ENCODE measurements at regions not wholly inside any gene's neighbourhood (a gene's known extent, or its start where the extent isn't known, plus 50 kb on each side); places are given as distances from the start of the nearest gene placed in this dataset.

GRCh38 chr18:55877321-55877720, 289.3 kb upstream of the TCF4 start:
- no peak overlapping the region for H3K4me2 ChIP-seq (ENCODE audit: low read depth, low read length)
- H3K36me3 ChIP-seq (ENCODE audit: control insufficient read depth, insufficient read depth, low read length), result no peaks in the 10 kb centered on the region
- dilution Hi-C loops (cut with HindIII; ENCODE audit: low sequenced_read_pairs, unreplicated experiment), result no loop called here
- H4K8ac ChIP-seq (ENCODE audit: low read depth in 2 of 2, low read length in 2 of 2), result no peak overlapping the region
- intact Hi-C loops (cut with micrococcal nuclease), result no loop called here
- no CpG with 5 or more reads among the region's 1 CpG for WGBS, 2 experiments (ENCODE audit: extremely low coverage in 2 of 2, insufficient read length in 1 of 2)
- H2AK5ac ChIP-seq (ENCODE audit: low read depth, low read length), result no peak overlapping the region
- H3K23ac ChIP-seq (ENCODE audit: low read depth, low read length), result no peak overlapping the region
- H3K18ac ChIP-seq (ENCODE audit: low read depth, low read length), result no peak overlapping the region
- no peaks in the 10 kb centered on the region for H4K20me1 ChIP-seq (ENCODE audit: insufficient read depth, low read length)
- H3K9ac ChIP-seq (ENCODE audit: low read depth, low read length), result no peak overlapping the region
- DNase-seq, result no peak
- no peak overlapping the region for H2AK9ac ChIP-seq (replicated peaks; ENCODE audit: low read depth, low read length, poor library complexity)
- H2AFZ ChIP-seq (replicated peaks; ENCODE audit: low read length, poor library complexity), result no peak overlapping the region
- no peak for TF ChIP-seq CEBPB (IDR thresholded peaks at IDR 0.05; ENCODE audit: low read depth, low read length)
- no peak for TF ChIP-seq CHD1 (IDR thresholded peaks at IDR 0.05; ENCODE audit: low read depth, low read length)
- no peak for TF ChIP-seq ELK1 (IDR thresholded peaks at IDR 0.05; ENCODE audit: borderline replicate concordance, low read depth, low read length)
- no peak for TF ChIP-seq RAD21 (IDR thresholded peaks at IDR 0.05; ENCODE audit: low read length)
- TF ChIP-seq MXI1 (IDR thresholded peaks at IDR 0.05; ENCODE audit: borderline replicate concordance, low read depth, low read length), result no peak
- TF ChIP-seq POLR2A (IDR thresholded peaks at IDR 0.05; ENCODE audit: low read depth, low read length), result no peak
- no peak for TF ChIP-seq BHLHE40 (IDR thresholded peaks at IDR 0.05; ENCODE audit: low read depth, low read length)
- no peak for TF ChIP-seq NFE2L2 (IDR thresholded peaks at IDR 0.05; ENCODE audit: low read depth, low read length)
- TF ChIP-seq RCOR1 (IDR thresholded peaks at IDR 0.05; ENCODE audit: insufficient replicate concordance, low read length), result no peak
- no peak for TF ChIP-seq RFX5 (IDR thresholded peaks at IDR 0.05; ENCODE audit: low read depth, low read length)
- TF ChIP-seq USF2 (IDR thresholded peaks at IDR 0.05; ENCODE audit: low read depth, low read length), result no peak
- TF ChIP-seq CTCF (conservative IDR thresholded peaks at IDR 0.05; ENCODE audit: low read depth, low read length), result no peak
- ChIA-PET CTCF (no interaction called here), POLR2A (ENCODE audit: unreplicated experiment) (no interaction called here)
- H3K27ac ChIP-seq (ENCODE audit: insufficient read depth, low read length), result no peak overlapping the region
- no peak overlapping the region for H2BK120ac ChIP-seq (ENCODE audit: low read depth, low read length)
- no peaks in the 10 kb centered on the region for H3K79me1 ChIP-seq (ENCODE audit: low read depth in 1 of 2, low read length in 2 of 2)
- in situ Hi-C loops (cut with MboI; ENCODE audit: low sequenced_read_pairs), result no loop called here
- no peaks in the 10 kb centered on the region for H3K27me3 ChIP-seq (ENCODE audit: control insufficient read depth, insufficient read depth, low read length)
- no peak for ATAC-seq (ENCODE audit: low read depth)
- no peaks in the 10 kb centered on the region for H3K9me3 ChIP-seq (ENCODE audit: control insufficient read depth, insufficient read depth, low read length)
- no peak overlapping the region for H3K56ac ChIP-seq (ENCODE audit: extremely low read depth, insufficient read depth, low read length)
- peaks cover 2% of the 10 kb centered on the region; the same call in 1 of the 2 replicates for H3K4me1 ChIP-seq (ENCODE audit: control insufficient read depth, insufficient read depth, low read length)
- H3K14ac ChIP-seq (replicated peaks; ENCODE audit: low read depth, low read length), result no peak overlapping the region
- no peak overlapping the region for H3K4me3 ChIP-seq (ENCODE audit: insufficient read depth, low read depth, low read length)
- no peak overlapping the region for H4K91ac ChIP-seq (ENCODE audit: insufficient read depth, low read depth, low read length)
- H3K4ac ChIP-seq (ENCODE audit: low read depth, low read length), result no peak overlapping the region
- no peak overlapping the region for H2BK15ac ChIP-seq (ENCODE audit: low read depth, low read length)
- 0 out of 2 replicates have a peak, but pooled peaks cover 3% of the 10 kb centered on the region for H3K9me1 ChIP-seq (ENCODE audit: insufficient read depth, low read length)
- no peak overlapping the region for H2BK20ac ChIP-seq (ENCODE audit: low read depth, low read length)
- no peak overlapping the region for H4K5ac ChIP-seq (ENCODE audit: low read depth, low read length)
- no TSS peak for BruUV-seq (replicated peaks)
- no peak overlapping the region for H2BK5ac ChIP-seq (ENCODE audit: low read depth, low read length, poor library complexity, severe bottlenecking)

Data from IMR-90 (cell line).